H4 (cell line): ENCODE measurements at regions not wholly inside any gene's neighbourhood (a gene's known extent, or its start where the extent isn't known, plus 50 kb on each side); places are given as distances from the start of the nearest gene placed in this dataset.

Experiments
- DNase-seq: peaks from one replicate; pipeline ENCODE4 v3.0.0-alpha.2; 2015; ENCODE audit warnings: low spot score

DNA sequence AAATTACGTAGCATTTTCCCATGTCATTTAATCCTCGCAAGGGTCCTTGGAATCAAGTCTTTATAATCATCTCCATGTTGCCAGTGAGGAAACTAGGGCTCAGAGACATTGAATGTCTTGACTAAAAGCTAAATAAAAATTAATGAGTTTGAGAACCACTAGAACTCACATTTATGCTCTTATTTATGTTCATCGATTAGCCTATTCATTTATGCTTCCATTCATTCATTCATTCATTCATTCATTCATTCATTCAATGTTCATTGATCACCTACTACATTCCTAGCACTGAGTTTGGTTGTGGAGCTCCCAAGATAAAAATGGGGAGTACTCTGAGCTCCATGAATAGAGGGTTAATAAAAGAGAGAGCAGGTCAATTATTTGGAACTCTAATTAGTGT is 59.7 kb downstream of the KCNA1 start:
- no peak for DNase-seq

- DNase-seq = no peak
Observed at GRCh38 chr12:4974217-4974616, 64.5 kb downstream of the KCNA1 start.

- peak; percentile 49 for DNase-seq
Observed at GRCh38 chr12:4975574-4975973, 65.9 kb downstream of the KCNA1 start.

DNA sequence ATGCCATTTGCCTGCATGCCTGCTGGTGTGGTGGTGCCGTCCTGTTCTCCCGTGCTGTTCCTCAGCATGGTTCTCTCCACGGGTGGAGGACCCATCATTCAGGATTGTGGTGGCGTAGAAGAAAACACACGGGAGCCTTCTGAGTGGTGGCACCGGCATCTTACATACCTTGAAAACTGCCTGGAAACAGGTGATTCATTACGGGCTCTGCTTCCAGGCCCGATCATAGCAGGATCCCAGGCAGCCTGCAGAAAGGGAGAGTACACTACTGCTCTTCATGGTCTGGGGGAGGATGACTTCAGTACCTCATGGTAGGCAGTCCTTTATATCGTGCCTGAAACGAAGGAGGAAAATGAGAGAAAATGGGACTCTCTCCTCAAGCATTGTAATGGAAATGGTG is 66.6 kb upstream of the KCNA5 start:
- no peak for DNase-seq

- DNase-seq = peak; percentile 54
Observed at GRCh38 chr12:4978737-4979136, 64.9 kb upstream of the KCNA5 start.

- DNase-seq = no peak
Observed at GRCh38 chr12:4979737-4980136, 63.9 kb upstream of the KCNA5 start.

DNA sequence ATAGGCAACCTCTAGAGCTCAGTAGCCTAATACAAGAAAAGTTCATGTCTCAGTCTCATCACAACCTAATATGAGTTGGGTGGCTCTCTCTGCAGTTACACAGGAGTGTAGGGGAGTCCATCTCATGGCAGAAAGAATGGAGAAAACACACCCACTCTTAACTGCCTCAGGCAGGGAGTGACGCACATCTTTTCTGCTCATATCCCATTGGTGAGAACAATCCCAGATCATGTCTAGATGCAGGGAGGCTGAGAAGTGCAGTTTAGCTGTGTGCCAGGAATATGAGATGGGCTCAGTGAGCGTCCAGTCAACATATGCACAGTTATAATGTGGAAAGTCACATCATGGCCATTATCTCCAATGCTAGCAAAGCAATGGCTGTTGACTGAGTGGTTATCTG is 59.3 kb upstream of the KCNA5 start:
- DNase-seq = no peak

DNA sequence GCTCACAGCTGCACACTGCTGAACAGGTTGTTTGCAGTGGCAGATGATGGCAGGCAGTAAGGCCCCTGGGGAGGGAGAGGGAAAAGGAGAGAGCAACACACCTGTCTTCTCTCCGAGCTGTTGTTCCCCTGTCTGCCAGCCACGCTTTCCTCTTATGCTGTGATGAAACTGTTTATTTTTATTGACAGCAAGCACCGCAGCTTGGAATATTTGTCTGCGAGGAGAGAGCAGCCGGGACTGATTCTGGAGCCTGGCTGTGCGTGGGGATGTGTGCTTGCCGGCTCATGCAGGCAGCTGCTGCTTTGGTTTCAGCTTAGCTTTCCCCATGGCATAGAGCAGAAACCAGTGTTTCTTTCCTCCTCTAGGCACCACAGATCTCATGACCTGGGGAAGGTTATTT is 58.7 kb upstream of the KCNA5 start:
- DNase-seq = no peak

DNA sequence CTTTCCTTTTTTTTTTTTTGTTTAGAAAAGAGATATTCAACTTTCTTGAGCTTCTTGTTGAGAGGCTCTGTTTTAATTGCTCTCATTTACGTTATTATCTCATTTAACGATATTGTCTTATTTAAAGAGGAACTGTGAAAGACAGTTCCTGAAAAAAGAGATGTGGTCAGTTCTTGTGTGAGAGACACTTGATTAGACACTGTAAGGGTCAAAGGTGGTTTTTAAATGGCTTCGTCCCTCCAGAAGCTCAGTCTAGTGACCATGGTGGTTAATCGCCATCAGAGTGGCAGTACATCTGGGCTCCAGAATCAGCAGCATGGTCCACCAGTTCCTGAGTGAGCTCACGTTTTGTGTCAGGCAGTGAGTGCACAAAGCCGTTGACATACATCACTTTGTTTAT is 57.9 kb upstream of the KCNA5 start:
- DNase-seq = no peak

DNA sequence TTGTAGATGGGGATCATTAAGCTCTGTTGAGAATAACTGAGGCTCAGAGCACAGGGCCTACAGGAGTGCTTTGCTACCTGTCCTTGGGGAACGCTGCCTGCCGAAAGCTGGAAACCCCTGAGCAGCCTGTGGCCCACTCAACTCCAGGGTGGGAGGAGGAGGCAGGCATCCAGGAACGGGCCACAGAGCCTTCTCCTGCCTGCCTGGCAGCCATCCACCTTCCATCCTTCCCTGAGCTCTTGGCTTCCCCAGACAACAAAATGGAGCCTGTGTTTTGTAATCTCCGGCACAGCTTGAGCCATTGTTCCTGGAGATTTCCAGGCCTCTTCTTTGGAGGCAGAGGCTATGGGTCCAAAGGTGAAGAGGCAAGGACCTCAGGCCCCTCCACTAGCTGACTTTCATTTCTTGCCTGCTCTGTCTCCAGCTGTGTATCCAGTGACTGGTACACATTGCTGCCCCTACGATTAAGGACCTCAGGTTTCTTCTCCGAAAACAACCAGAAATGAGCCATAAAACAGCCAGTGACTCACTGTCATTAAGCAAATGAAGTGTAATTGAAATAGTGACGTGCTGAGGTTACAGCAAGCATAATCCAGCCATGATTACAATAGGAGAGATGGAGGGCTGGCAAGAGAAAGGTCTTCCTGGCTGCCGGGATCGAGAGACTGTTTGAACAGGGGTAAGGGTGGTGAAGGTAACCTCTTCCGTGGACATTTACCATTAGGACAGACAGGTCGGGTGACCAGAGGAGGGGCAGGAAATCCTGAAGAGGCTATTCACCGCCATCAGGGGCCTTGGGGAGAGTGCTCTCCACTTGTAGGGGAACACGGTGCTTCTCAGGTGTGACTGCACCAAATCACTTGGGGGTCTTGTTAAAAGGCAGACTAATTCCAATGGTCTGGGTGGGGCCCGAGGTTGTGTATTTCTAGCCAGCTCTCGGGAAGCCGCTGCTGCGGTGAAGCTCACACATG is 56.3 kb upstream of the KCNA5 start:
- no peak for DNase-seq

- DNase-seq = no peak
Observed at GRCh38 chr12:4991373-4991772, 52.3 kb upstream of the KCNA5 start.

DNA sequence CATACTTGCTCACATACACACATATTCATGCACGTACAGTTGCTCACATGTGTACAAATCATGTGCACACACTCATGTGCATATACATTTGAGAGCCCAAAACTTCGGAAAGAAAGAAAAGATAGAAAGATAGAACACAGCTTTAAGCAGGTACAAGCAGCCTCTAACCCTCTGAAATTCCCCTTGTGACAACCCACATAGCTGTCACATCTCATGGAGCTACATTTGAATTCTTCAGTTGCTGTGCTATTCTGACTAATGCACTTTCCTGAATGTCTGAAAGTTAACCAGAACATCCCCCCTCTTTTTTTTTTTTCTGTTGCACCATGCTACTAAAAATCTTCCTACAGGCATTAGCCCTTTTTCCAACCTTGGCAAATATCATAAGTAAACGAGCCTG is 51.9 kb upstream of the KCNA5 start:
- DNase-seq = no peak

DNA sequence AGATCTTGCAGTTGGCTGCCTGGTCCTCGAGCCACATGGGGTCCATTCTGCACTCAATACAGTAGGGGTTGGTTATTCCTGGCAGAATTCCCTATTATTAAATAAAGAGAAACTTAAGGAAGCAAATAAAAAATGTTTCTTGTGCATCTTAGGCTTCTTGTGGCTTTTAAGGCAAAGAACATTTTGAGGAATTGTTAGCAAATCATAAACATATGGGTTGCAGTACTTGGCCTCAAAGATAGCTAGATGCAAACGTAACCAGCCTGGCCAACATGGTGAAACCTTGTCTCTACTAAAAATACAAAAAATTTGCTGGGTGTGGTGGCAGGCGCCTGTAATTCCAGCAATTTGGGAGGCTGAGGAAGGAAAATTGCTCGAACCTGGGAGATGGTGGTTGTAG is 50.8 kb upstream of the KCNA5 start:
- DNase-seq = no peak
